Esophagus squamous epithelium (tissue), 4 donors: ENCODE measurements at regions not wholly inside any gene's neighbourhood (a gene's known extent, or its start where the extent isn't known, plus 50 kb on each side); places are given as distances from the start of the nearest gene placed in this dataset.

Experiments
- POLR2A ChIP-seq, 4 donors: fragments of 450-650 bp; IDR thresholded peaks; one replicate each; pipeline ENCODE4 v1.6.1; 2017; ENCODE audit warnings: antibody characterized with exemption in 4 of 4, mild to moderate bottlenecking in 4 of 4, moderate library complexity in 3 of 4
- TF ChIP-seq, protein P1 (sequence below), 6 experiments: fragments of 450-650 bp in 4 of 6; fragments of 200-600 bp in 2 of 6; sonication (generic) in 2 of 6; IDR thresholded peaks; one replicate each; pipeline ENCODE4 v1.5.1; 2016 to 2019; ENCODE audit warnings: antibody characterized with exemption in 6 of 6, mild to moderate bottlenecking in 4 of 6, moderate library complexity in 4 of 6

GRCh38 chr6:92024110-92024509 is 1395.2 kb downstream of the EPHA7 start:
- TF ChIP-seq POLR2A (IDR thresholded peaks at IDR 0.05) = no peak
- TF ChIP-seq, protein P1, sequence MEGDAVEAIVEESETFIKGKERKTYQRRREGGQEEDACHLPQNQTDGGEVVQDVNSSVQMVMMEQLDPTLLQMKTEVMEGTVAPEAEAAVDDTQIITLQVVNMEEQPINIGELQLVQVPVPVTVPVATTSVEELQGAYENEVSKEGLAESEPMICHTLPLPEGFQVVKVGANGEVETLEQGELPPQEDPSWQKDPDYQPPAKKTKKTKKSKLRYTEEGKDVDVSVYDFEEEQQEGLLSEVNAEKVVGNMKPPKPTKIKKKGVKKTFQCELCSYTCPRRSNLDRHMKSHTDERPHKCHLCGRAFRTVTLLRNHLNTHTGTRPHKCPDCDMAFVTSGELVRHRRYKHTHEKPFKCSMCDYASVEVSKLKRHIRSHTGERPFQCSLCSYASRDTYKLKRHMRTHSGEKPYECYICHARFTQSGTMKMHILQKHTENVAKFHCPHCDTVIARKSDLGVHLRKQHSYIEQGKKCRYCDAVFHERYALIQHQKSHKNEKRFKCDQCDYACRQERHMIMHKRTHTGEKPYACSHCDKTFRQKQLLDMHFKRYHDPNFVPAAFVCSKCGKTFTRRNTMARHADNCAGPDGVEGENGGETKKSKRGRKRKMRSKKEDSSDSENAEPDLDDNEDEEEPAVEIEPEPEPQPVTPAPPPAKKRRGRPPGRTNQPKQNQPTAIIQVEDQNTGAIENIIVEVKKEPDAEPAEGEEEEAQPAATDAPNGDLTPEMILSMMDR (IDR thresholded peaks at IDR 0.05) = no peak
